NAMALWA (cell line): ENCODE measurements at regions not wholly inside any gene's neighbourhood (a gene's known extent, or its start where the extent isn't known, plus 50 kb on each side); places are given as distances from the start of the nearest gene placed in this dataset.

Source experiments
- DNase-seq: peaks from one replicate; pipeline ENCODE4 v3.0.0-alpha.2; 2015; ENCODE audit warnings: low spot score

GRCh38 chr17:6940186-6940649, 55.6 kb upstream of the ALOX12 start:
- no peak for DNase-seq

- DNase-seq = no peak
Measured at GRCh38 chr17:6941989-6942388, 53.9 kb upstream of the ALOX12 start.

GRCh38 chr17:6943406-6943805, 52.4 kb upstream of the ALOX12 start:
- DNase-seq = no peak
